ENCODE measurements at regions not wholly inside any gene's neighbourhood (a gene's known extent, or its start where the extent isn't known, plus 50 kb on each side); places are given as distances from the start of the nearest gene placed in this dataset.

DNA sequence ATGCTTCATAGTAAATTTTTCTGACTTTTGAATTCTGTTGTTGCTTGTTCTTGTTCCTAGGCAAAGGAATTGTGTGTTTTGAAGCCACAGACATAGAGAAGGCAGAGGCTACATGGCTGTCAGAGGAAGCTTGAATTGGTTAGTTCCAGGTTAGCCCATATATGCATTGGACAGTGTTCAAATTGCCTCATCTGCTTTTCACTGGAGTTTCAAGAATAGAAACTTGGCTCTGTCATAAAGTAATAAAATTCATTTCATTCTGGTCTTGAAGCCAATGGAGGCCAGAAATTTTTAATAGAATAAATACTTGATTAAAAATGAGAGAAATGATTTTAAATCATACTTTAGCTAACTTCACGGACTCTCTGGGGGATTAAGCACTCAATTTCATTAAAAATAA, 178.0 kb downstream of the YIPF5 start:
- H3K79me2 ChIP-seq (ENCODE audit: insufficient read depth, low read length), result no peaks in the 10 kb centered on the region
- H2AFZ ChIP-seq (ENCODE audit: low read length), result no peak overlapping the region
- no peak overlapping the region for H2BK15ac ChIP-seq (ENCODE audit: low read depth, low read length)
- WGBS (ENCODE audit: extremely low coverage, insufficient read length, low lambda C conversion rate), result no CpG with 5 or more reads among the region's 1 CpG
- Mint-ChIP-seq H3K27me3 (ENCODE audit: low read depth) (no peaks in the 10 kb centered on the region), H3K4me1 (peaks cover 0 to 4% of the 10 kb centered on the region in 2 experiments; a peak in 1 of 4 replicates), H3K9me3 (peaks cover 2 to 3% of the 10 kb centered on the region in 2 experiments; a peak in 2 of 5 replicates), H3K27ac (no peak overlapping the region), H3K4me3 (no peak overlapping the region), H3K36me3 (ENCODE audit: insufficient read depth in 1 of 3, low read depth in 3 of 3) (peaks cover 0 to 4% (median 2%) of the 10 kb centered on the region in 3 experiments; a peak in 2 of 7 replicates)
- no peak overlapping the region for H3K14ac ChIP-seq (ENCODE audit: insufficient read depth, low read length)
- H3K9me3 ChIP-seq (ENCODE audit: control insufficient read depth, low read depth, low read length), result no peaks in the 10 kb centered on the region
- TF ChIP-seq, protein P1, sequence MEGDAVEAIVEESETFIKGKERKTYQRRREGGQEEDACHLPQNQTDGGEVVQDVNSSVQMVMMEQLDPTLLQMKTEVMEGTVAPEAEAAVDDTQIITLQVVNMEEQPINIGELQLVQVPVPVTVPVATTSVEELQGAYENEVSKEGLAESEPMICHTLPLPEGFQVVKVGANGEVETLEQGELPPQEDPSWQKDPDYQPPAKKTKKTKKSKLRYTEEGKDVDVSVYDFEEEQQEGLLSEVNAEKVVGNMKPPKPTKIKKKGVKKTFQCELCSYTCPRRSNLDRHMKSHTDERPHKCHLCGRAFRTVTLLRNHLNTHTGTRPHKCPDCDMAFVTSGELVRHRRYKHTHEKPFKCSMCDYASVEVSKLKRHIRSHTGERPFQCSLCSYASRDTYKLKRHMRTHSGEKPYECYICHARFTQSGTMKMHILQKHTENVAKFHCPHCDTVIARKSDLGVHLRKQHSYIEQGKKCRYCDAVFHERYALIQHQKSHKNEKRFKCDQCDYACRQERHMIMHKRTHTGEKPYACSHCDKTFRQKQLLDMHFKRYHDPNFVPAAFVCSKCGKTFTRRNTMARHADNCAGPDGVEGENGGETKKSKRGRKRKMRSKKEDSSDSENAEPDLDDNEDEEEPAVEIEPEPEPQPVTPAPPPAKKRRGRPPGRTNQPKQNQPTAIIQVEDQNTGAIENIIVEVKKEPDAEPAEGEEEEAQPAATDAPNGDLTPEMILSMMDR (conservative IDR thresholded peaks at IDR 0.05), result no peak
- H4K91ac ChIP-seq (ENCODE audit: insufficient read length, low read depth, low read length), result no peak overlapping the region
- H3K23me2 ChIP-seq (ENCODE audit: insufficient read length, low read depth, low read length, poor library complexity, severe bottlenecking), result no peaks in the 10 kb centered on the region
- H4K5ac ChIP-seq (ENCODE audit: insufficient read length, low read depth, low read length), result no peak overlapping the region
- H3T11ph ChIP-seq (ENCODE audit: low read length), result no peak overlapping the region
- no peaks in the 10 kb centered on the region for H3K27me3 ChIP-seq (ENCODE audit: insufficient read depth, low read length)
- no peak overlapping the region for H2BK5ac ChIP-seq (ENCODE audit: insufficient read length, low read length)
- no peak overlapping the region for H2BK120ac ChIP-seq (ENCODE audit: low read depth, low read length, poor library complexity, severe bottlenecking)
- no peak overlapping the region for H3K27ac ChIP-seq (ENCODE audit: insufficient read length, low read depth, low read length)
- no peak overlapping the region for H3K18ac ChIP-seq (ENCODE audit: insufficient read length, low read depth, low read length)
- no peak overlapping the region for H3K9ac ChIP-seq (ENCODE audit: extremely low read depth, insufficient read length, low read length)
- no peak overlapping the region for H2AK5ac ChIP-seq (ENCODE audit: insufficient read length, low read length)
- H3K79me1 ChIP-seq (ENCODE audit: insufficient read depth, low read depth, low read length, poor library complexity, severe bottlenecking), result no peaks in the 10 kb centered on the region
- H3K4me1 ChIP-seq (ENCODE audit: insufficient read depth, low read length), result no peaks in the 10 kb centered on the region
- H3K4me2 ChIP-seq (ENCODE audit: insufficient read depth, insufficient read length, low read length), result no peak overlapping the region
- no peaks in the 10 kb centered on the region for H4K20me1 ChIP-seq (ENCODE audit: control insufficient read depth, insufficient read depth, insufficient read length)
- H3K4ac ChIP-seq (ENCODE audit: low read depth, low read length), result no peak overlapping the region
- H2BK12ac ChIP-seq (ENCODE audit: insufficient read length, low read depth, low read length), result no peak overlapping the region
- H3K23ac ChIP-seq (ENCODE audit: insufficient read length, low read depth, low read length), result no peak overlapping the region
- no peak overlapping the region for H2BK20ac ChIP-seq (ENCODE audit: low read depth, low read length, poor library complexity, severe bottlenecking)
- H3K56ac ChIP-seq (ENCODE audit: insufficient read length, low read depth, low read length), result no peak overlapping the region
- DNase-seq, result no peak
- H4K8ac ChIP-seq (replicated peaks; ENCODE audit: insufficient read length, low read depth, low read length), result no peak overlapping the region
